T47D (cell line): ENCODE measurements at regions not wholly inside any gene's neighbourhood (a gene's known extent, or its start where the extent isn't known, plus 50 kb on each side); places are given as distances from the start of the nearest gene placed in this dataset.

Experiments
- DNase-seq, 2 experiments: peaks; one replicate each; pipeline versions ENCODE4 v3.0.0 to v3.0.0-alpha.2; 2011 to 2012; ENCODE audit warnings: low read depth in 1 of 2, low spot score in 1 of 2
- JUND ChIP-seq: IDR thresholded peaks from 2 replicates; pipeline ENCODE4 v1.6.1; 2012; ENCODE audit warnings: low read depth
- in situ Hi-C: cut with HindIII; loops from 2 replicates; pipeline ENCODE4 v1.10.0; 2016; ENCODE audit warnings: low sequenced_read_pairs, low pct_unique_long_range_greater_than_20kb

DNA sequence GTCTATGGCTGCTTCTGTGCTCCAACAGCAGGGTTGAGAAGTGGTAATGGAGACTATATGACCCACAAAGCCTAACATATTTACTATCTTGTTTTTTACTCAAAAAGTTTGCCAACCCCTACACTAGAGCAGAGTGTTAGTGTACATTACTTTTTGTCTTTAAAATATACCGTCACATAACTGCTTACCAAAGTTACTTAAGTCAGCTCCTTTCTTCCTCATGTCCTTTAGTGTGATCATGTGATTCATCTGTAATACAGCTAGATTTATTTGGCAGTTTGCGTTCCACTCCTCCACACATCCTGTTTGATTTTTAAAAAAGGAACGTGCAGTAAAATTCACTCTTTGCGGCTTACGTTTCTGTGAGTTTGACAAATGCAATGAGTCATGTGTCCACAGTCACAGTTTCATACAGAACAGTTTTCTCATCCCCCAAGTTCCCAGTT is 162.4 kb upstream of the GPRIN3 start:
- no peak for DNase-seq
- in situ Hi-C loops = no loop called here
- no peak for TF ChIP-seq JUND

GRCh38 chr4:89469516-89469915 is 161.9 kb upstream of the GPRIN3 start:
- in situ Hi-C loops = no loop called here
- no peak for TF ChIP-seq JUND

GRCh38 chr4:89468602-89469001 is 161.0 kb upstream of the GPRIN3 start:
- no peak for DNase-seq
- TF ChIP-seq JUND = no peak
- in situ Hi-C loops = no loop called here

More at GRCh38 chr4:89469516-89469915, 161.9 kb upstream of the GPRIN3 start:
- no peak for DNase-seq

DNA sequence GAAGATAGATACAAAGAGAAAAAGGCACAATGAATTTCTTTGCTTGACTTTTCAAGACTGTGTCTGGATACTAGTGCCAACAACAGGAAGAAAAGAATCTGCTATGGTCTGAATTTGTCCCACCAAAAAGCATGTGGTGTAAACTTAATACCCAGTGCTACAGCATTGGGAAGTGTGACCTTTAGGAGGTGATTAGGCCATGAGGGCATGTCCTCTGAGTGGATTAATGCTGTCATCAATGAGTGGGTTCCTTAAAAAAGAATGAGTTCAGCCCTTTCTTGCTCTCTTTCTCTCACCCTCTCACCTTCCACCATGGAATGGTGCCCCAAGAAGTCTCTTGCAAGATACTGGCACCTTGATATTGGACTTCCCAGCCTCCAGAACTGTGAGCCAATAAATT is 155.7 kb upstream of the GPRIN3 start:
- no peak for TF ChIP-seq JUND
- in situ Hi-C loops = no loop called here
- DNase-seq = no peak

DNA sequence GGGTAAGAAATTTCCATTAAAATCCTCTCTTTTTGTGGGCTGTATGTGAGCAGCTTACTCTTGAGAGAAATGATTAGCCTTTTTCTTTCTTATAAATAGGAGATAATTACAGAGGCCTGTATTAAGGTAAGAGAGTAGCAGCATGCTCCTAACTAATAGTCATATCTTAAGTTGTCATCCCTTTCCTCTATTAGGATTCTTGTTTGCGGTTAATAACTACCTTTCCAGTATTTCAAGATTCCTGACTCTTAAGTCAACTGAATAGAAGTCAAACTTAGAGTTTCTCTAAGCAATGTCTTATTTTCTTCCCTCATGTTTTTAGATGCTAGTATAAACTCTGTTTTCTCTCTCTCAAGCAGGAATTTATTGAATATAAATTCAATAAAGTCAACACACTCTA is 139.9 kb upstream of the GPRIN3 start:
- TF ChIP-seq JUND = no peak
- in situ Hi-C loops = no loop called here
- DNase-seq = no peak

DNA sequence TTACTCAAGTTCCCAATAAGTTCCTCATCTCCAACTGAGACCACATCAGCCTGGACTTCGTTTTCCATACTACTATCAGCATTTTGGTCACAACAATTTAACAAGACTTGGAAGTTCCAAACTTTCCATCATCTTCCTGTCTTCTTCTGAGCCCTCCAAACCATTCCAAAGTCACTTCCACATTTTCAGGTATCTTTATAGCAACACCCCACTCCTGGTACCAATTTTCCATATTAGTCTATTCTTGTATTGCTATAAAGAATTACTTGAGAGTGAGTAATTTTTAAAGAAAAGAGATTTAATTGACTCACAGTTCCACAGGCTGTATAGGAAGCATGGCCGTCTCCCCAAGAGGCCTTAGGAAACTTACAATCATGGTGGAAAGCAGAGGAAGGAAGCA is 138.6 kb upstream of the GPRIN3 start:
- in situ Hi-C loops = no loop called here
- DNase-seq = no peak
- TF ChIP-seq JUND = no peak

GRCh38 chr4:89439533-89439932 is 131.9 kb upstream of the GPRIN3 start:
- no peak for TF ChIP-seq JUND
- in situ Hi-C loops = no loop called here
- no peak for DNase-seq

DNA sequence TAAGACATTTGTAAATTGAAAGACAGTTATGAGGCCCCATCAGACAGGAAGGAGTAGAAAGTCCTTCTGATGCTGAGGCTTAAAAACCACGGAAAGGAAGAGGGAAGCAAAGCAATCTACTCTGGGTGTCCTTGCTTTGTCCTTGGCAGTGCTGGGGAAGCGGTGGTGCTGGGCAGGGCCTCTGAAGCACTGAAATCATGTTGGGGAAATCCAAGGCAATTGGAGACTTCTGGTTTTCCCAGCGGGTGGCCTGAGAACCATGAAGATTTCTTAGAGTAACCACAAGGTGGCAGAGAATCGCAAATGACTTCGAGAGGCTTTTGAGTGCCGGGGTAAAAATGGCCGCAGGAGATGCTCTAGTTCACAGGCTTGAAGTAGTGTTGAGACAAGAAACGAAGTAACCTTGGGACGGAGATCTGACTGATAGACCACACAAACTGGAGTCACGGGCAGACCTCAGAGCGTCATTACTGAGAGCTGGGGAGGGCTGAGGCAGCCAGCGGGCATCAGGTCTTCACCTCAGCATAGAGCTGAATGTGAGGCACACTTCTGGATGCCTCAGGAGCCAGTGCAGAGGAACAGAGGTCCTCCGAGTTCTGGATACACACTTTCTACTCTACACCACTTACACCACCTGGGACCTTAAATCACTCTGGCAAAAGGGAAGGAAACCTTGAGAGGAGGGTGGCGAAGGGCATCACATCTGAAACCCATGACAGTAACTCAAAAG is 130.7 kb upstream of the GPRIN3 start:
- in situ Hi-C loops = no loop called here
- no peak for TF ChIP-seq JUND
- DNase-seq = peak; percentile 15 to 71

DNA sequence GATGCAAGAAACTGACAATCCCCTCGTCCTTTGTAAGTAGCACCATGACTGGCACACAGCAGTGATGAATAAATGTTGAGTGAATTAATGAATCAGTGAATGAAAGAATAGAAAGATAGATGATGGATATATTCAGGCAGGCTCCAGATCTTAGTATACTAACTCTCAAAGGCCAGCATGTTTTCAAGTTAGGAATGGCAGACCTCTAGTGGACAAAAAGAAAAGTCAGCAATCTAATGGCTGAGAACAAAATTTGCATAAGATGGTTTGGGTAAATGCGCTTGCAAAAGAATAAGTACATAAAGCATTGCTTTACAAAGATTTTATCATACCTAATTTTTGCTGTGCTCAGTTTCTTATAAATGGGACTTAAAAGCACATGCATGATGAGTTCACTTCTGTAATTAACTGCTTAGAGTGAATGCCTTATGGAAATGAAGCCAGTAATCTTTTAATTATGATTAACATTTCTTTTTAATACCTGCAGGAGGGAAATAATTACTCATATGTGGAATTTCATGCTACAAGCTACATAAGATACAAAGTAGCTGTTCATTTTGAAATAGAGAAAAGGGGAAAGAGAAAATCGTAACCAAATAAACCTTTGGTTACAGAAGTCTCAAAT is 126.9 kb upstream of the GPRIN3 start:
- in situ Hi-C loops = no loop called here
- peak; percentile 13 to 50 for DNase-seq
- no peak for TF ChIP-seq JUND

GRCh38 chr4:89427782-89428181 is 120.2 kb upstream of the GPRIN3 start:
- TF ChIP-seq JUND = no peak
- in situ Hi-C loops = no loop called here
- DNase-seq = no peak

GRCh38 chr4:89425023-89425422 is 117.4 kb upstream of the GPRIN3 start:
- DNase-seq = no peak
- TF ChIP-seq JUND = no peak
- in situ Hi-C loops = no loop called here

DNA sequence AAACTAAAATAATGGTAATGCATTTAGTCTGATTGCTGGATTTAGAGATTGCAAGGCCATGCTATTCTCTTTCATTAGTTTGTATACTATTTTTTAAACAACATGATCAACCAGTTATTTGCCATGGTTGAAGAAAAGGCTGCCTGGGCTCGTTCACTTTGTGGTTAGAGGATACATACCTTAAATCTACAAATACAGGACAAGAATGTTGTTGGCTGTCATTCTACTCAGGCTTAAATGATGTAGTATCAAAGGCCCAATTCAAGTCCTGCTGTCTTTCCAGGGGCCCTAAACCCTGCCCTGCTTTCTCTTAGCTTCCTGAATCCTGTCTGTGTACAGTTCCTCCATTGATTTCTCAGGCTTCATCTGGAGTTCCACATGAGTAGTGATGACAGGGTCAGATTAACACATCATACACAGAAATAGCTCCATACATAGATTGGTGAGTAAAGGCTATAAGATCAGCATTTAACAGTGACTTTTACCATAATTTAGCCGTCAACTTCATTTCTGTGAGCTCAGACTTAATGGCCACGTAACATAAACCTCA is 114.9 kb upstream of the GPRIN3 start:
- DNase-seq = peak in 1 of 2 experiments; percentile 1
- no peak for TF ChIP-seq JUND
- in situ Hi-C loops = no loop called here

DNA sequence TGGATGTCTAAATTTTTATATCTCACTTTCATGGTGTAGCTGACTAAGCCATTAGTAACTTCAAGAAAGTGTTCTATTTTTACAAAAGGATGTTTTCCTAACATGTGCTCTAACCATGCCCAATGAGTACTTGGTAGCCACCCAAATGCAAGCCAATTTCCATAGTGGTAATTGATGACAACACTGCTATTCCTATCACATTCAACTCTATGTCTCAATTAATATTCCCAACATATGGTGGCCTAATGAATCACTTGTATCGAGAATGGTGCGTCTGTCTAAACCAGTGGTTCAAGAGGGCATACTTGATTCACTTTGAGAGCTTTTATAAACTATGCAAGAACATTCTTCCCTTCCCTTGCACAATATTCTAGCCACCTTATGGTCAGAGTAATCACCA is 112.9 kb upstream of the GPRIN3 start:
- in situ Hi-C loops = no loop called here
- no peak for TF ChIP-seq JUND
- no peak for DNase-seq
